ENCODE measurements at regions not wholly inside any gene's neighbourhood (a gene's known extent, or its start where the extent isn't known, plus 50 kb on each side); places are given as distances from the start of the nearest gene placed in this dataset.
"Not testable (repeated sequence)": the region's sequence is repeated elsewhere in the genome, so short reads cannot be mapped to it uniquely, and the experiment has no call there.

DNA sequence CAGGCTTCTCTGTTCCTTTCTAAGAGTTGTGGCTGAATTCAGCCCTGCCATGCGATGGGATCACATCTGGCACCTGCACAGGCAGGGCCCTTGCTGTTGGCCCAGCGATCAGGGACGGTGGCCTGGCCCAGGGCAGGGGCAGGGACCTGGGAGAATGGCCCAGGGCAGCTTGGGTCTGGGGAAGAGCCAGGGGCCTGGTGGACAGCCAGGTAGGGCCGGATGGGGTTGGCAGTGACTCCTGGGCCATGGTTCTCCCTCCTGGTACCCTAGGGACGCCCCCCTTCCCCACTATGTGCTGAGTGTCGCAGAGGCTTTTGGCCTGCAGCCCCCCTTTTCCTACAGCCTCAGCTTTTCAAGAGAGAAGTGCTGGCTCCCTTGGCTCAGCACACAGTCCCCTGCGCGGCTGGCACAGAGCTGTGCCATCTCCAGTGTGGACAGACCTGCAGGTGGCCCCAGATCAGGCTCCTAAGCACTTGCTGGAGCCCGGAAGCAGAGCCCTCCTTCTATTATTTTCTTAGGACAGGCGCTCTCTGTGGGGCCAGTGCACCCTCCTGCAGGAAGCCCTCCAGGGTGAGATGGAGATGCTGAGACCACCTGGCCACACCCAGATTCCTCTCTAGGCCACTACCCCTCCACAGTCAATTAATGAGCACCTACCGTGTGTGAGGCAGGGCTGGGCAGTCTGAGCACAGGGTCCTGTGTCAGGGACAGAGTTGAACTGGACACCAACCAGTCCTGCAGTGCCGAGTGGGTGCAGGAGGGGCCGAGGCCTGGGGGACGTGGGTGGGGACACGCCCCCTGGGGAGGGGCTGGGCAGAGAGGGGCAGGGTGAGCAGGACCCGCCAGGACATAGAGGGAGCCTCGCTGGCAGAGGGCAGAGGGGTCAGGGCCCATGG, 267.6 kb downstream of the ADGRD1 start:
- no peaks in the 10 kb centered on the region for H3K36me3 Mint-ChIP-seq (ENCODE audit: low read depth)
- H3K4me3 Mint-ChIP-seq: no peak overlapping the region
- no peak overlapping the region for H3K27ac Mint-ChIP-seq
- H3K27me3 Mint-ChIP-seq (ENCODE audit: low read depth): peaks cover 18% of the 10 kb centered on the region
- H3K4me1 Mint-ChIP-seq (ENCODE audit: low read depth): peaks cover 5% of the 10 kb centered on the region
- H3K9me3 Mint-ChIP-seq: no peaks in the 10 kb centered on the region

DNA sequence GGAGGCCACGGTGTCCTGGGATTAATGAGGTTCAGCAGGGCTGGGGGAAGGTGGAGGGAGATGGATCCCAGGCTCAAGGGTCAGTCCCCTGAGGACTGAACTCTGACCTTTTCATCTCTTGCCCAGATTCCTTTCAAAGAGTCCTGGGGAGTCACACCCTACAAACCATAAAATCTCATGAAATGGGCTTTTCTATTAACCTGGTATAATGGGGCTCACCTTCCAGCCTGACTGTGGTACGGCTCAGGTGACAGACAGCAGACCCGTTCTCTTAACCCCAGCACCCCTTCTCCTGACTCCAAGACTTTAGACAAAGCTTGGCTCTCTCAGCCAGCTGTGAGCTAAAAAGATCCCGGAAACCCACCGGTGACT, 268.2 kb downstream of the ADGRD1 start:
- Mint-ChIP-seq H3K36me3 (ENCODE audit: low read depth) (no peaks in the 10 kb centered on the region), H3K27ac (no peak overlapping the region), H3K4me1 (ENCODE audit: low read depth) (peaks cover 5% of the 10 kb centered on the region), H3K27me3 (ENCODE audit: low read depth) (peaks cover 17% of the 10 kb centered on the region), H3K9me3 (no peaks in the 10 kb centered on the region), H3K4me3 (no peak overlapping the region)

DNA sequence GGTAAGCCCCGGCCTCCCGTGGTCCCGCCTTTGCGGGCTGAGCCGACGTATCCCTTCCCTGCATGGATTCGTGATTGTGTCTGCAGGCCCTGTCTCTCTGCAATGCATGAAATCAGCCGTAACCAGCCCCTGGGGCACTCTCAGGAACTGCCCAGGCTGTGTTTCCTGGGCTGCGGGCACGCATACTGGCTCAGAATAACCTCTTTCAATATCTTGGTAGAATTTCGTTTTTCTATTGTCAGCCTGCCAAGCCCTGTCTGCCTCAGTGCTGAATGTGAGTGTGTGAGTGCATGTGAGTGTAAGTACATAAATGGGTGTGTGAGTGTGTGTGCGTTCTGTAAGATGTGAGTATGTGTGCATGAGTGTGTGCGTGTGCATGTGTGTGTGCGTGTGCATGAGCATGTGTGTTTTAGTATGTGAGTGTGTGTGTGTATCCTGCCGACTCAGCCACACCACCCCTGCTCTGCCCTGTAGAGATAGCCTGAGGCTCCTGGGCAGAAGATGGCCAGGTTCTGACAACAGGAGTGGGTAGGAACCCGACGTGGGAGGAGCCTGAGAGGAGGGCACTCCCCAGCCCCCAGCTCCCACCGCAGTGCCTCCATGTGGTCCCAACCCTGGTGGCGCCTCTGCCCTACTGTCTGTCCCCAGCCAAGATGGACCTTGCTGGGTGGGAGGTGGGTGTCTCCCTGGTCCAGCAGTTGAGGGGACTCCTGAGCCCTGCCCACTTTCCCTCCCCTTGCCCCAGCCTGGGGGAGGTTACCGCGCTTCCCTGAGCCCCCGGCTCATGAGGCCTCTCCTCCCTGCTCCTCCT, 268.8 kb downstream of the ADGRD1 start:
- H3K27ac Mint-ChIP-seq: no peak overlapping the region

DNA sequence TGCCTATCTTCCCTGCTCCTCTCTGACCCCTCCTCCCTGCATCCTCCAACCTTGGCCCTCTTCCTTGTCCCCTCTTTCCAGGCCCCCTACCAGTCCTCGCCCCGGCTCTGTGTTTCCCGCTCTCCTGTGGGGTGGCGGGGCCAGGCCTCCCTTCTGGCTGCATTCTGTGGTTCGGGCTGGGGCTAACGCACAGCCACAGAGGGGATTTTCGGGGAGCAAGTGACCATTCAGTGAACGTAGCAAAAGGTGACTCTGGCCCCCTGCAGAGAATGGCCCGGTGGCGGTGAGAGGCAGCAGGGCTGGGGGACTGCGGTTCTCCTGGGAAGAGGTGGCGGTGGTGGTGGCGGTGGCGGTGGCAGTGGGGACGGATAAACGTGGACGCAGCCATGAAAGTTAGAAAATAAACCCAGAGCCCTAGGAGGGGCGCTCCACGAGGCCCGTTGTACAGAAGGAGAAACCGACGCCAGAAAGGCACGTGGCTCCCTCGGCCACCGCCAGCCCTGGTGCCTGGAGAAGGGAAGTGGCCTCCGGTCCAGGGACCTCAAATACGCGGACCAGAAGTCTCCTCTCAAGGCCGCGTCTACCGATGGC, 269.6 kb downstream of the ADGRD1 start:
- Mint-ChIP-seq H3K27me3 (ENCODE audit: low read depth) (peaks cover 6% of the 10 kb centered on the region), H3K4me1 (ENCODE audit: low read depth) (peaks cover 4% of the 10 kb centered on the region), H3K27ac (no peak overlapping the region)

More for the DNA sequence above, 268.8 kb downstream of the ADGRD1 start:
- no peaks in the 10 kb centered on the region for H3K9me3 Mint-ChIP-seq
- peaks cover 4% of the 10 kb centered on the region for H3K4me1 Mint-ChIP-seq (ENCODE audit: low read depth)
- peaks cover 13% of the 10 kb centered on the region for H3K27me3 Mint-ChIP-seq (ENCODE audit: low read depth)
- H3K36me3 Mint-ChIP-seq (ENCODE audit: low read depth): no peaks in the 10 kb centered on the region
- no peak overlapping the region for H3K4me3 Mint-ChIP-seq

DNA sequence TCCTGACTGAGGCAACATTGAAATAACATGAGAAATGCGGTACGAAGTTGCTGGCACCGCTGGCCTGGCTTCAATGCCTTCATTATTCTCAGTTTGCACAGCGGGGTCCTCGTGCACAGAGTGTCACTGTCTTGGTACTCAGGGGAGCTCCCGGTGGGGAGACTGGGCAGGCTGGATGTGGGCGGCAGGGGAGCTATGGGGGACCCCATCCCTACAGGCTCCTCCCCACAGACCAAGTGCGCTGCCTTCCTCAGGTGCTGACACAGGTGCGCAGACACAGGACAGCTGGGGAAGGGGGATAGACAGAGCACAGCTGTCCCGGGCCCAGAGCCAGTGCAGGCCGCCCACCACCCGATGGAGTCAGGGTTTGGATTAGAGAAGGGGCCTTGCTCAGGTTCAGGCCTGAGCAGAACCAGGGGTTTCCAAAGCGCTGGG, 270.1 kb downstream of the ADGRD1 start:
- Mint-ChIP-seq H3K27me3 (ENCODE audit: low read depth) (peaks cover 4% of the 10 kb centered on the region), H3K36me3 (ENCODE audit: low read depth) (no peaks in the 10 kb centered on the region), H3K4me1 (ENCODE audit: low read depth) (peaks cover 4% of the 10 kb centered on the region), H3K4me3 (no peak overlapping the region), H3K27ac (no peak overlapping the region), H3K9me3 (no peaks in the 10 kb centered on the region)

More for the DNA sequence above, 269.6 kb downstream of the ADGRD1 start:
- H3K4me3 Mint-ChIP-seq: no peak overlapping the region
- H3K9me3 Mint-ChIP-seq: no peaks in the 10 kb centered on the region
- H3K36me3 Mint-ChIP-seq (ENCODE audit: low read depth): no peaks in the 10 kb centered on the region

DNA sequence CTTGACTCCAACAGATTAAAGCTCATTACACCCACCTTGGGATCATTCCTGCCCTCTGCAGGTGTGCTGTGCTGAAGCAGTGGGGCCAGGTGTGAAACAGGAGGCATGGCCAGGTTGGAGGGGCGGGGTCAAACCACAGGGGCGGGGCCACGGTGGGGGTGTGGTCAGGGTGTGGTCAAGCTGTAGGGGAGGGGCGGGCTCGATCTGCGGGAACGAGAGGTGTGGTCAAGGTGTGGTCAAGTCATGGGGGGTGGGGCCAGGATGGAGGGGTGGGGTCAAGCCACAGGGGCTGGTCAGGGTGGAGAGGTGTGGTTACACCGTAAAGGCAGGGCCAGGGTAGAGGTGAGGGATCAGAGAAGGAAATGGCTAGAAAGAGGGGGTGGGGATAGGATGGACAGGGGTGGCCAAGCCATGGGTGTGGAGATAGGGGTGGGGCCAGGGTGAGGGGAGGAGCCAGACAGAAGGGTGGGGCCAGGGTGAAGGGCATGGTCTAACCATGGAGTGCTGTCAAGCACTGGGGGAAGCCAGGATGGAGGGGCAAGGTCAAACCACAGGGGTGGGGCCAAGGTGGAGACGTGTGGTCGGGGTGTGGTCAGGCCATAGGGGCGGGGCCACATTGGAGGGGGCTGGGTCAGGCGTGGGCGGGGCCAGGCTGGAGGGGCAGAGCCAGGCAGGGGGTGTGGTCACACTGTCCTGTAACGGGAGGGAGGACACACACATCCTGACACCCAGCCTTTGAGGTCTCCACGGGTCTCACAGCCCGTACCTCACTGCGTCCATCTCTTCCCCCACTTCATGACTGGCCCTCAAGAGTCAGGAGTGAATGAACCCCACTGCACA, 270.7 kb downstream of the ADGRD1 start:
- H3K9me3 Mint-ChIP-seq; H3K27me3 Mint-ChIP-seq (ENCODE audit: low read depth); H3K4me3 Mint-ChIP-seq; H3K36me3 Mint-ChIP-seq (ENCODE audit: low read depth); H3K4me1 Mint-ChIP-seq (ENCODE audit: low read depth); H3K27ac Mint-ChIP-seq: not testable (repeated sequence)

DNA sequence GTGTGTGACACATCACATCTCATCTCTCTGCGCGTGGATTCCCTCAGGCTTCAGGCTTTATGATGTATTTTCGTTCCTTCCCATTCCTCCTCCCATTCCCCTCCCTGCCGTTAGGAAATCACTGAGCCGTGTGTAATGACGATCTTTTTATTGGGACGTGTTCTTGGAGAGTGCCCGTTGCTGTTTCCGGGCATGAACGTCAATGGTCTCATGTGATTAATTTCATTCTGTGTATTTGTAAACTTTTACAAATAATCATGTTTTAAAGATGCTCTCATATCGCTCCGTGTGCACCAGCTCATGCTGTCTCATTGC, 271.3 kb downstream of the ADGRD1 start:
- H3K9me3 Mint-ChIP-seq; H3K4me1 Mint-ChIP-seq (ENCODE audit: low read depth); H3K36me3 Mint-ChIP-seq (ENCODE audit: low read depth); H3K27ac Mint-ChIP-seq; H3K4me3 Mint-ChIP-seq; H3K27me3 Mint-ChIP-seq (ENCODE audit: low read depth): not testable (repeated sequence)

DNA sequence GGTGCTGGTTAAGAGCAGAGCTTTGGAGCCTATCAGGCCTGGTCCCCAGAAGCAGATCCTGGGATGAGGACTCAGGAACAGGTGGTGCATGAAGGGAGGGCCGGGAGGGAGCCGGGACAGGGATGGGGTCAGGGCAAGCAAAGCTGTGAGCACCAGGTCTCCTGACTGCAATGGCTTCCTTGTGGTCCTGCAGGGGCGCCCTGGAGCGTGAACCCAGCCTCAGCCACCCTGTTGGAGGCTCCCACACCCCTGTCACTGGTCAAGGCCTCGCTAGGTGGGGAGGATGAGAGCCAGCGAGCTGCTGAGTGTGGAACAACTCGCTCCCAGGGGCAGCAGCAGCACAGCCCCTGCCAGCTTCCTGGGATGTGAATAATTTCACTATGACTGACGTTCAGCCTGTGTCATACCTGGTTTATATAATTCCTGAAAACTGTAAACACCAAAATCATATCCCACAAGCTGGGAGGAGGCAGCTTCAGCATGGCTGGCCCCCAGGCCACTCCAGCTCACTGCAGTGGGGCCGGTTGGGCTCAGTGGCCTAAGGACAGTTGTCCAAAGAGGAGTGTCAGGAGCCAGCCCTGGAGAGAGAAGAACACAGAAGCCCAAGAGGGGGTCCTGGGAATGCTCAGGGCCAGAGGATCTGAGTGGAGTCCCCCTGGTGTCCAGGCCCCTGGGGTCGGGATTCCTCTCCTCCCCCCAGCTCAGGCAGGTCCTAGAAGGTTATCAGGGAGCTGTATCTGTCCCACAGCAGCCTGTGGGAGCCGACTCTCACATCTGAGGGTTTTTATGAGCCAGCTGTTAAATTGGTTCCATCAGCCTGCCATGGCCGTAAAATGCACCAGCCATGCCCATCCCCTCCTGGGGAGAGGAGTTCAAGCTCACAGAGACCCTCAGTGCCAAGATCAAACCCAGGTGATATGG, 272.9 kb downstream of the ADGRD1 start:
- Mint-ChIP-seq H3K27ac (no peak overlapping the region), H3K4me1 (ENCODE audit: low read depth) (peaks cover 7% of the 10 kb centered on the region), H3K4me3 (no peak overlapping the region), H3K9me3 (no peaks in the 10 kb centered on the region), H3K27me3 (ENCODE audit: low read depth) (peaks cover 4% of the 10 kb centered on the region), H3K36me3 (ENCODE audit: low read depth) (no peaks in the 10 kb centered on the region)

DNA sequence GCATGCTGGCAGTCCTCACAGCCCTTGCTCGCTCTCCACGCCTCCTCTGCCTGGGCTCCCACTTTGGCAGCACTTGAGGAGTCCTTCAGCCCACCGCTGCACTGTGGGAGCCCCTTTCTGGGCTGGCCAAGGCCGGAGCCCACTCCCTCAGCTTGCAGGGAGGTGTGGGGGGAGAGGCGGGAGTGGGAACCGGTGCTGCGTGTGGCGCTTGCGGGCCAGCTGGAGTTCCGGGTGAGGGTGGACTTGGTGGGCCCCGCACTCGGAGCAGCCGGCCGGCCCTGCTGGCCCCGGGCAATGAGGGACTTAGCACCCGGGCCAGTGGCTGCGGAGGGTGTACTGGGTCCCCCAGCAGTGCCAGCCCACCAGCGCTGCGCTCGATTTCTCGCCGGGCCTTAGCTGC, 273.9 kb downstream of the ADGRD1 start:
- not testable (repeated sequence) for H3K9me3 Mint-ChIP-seq; H3K36me3 Mint-ChIP-seq (ENCODE audit: low read depth); H3K27ac Mint-ChIP-seq; H3K4me1 Mint-ChIP-seq (ENCODE audit: low read depth); H3K27me3 Mint-ChIP-seq (ENCODE audit: low read depth); H3K4me3 Mint-ChIP-seq

DNA sequence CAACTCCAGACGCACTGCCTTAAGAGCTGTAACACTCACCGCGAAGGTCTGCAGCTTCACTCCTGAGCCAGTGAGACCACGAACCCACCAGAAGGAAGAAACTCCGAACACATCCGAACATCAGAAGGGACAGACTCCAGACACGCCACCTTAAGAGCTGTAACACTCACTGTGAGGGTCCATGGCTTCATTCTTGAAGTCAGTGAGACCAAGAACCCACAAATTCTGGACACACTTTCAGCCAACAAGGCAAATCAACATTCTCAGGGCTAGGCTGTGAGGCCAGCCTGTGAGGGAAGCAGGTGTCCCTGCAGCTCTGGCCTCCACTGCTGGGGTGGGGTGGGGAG, 275.3 kb downstream of the ADGRD1 start:
- H3K36me3 Mint-ChIP-seq (ENCODE audit: low read depth); H3K27ac Mint-ChIP-seq; H3K27me3 Mint-ChIP-seq (ENCODE audit: low read depth); H3K9me3 Mint-ChIP-seq; H3K4me3 Mint-ChIP-seq; H3K4me1 Mint-ChIP-seq (ENCODE audit: low read depth): not testable (repeated sequence)

DNA sequence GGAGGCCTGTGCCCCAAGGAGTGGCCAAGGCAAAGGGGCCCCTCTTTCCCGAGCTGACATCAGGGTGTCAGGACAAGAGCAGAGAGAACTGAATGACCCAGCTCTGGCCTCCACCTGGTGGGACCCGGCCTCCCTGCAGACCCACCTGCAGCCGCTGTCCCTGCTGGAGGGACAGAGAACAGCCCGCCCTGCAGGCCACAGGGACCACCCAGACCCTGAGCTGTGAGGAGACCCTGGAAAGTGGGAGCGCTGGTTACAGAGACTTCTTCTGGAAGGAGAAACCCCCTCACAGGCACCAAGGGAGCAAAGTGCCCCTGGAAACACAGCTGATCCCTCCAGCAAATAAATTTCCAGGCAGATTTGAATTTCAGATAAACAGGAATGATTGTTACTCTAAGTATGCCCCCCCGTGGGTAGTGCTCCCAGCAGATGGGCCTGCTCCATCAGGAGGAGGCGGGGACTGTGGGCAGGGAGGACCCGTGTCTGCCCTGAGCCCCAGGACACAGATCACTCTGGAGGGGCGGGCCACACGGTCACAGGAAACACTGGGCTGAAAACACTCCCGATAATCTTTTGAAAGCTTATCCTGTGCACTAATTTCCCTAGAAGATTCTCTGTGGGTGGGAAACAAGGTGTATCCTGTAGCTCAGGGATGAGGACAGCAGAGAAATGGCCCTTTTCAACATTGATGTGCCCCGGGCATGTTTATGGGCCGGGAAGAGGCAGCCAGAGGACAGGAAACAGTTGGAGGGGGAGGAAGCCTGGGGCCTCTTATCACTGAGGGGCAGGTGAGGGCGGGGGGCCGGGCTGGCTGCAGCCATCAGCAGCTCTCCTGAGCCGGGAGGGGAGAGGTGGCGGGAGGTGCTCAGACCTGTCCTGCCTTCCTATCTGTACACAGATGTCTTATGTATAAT, 276.0 kb downstream of the ADGRD1 start:
- H3K36me3 Mint-ChIP-seq (ENCODE audit: low read depth): no peaks in the 10 kb centered on the region
- H3K4me1 Mint-ChIP-seq (ENCODE audit: low read depth): peaks cover 3% of the 10 kb centered on the region
- H3K27me3 Mint-ChIP-seq (ENCODE audit: low read depth): no peaks in the 10 kb centered on the region
- no peak overlapping the region for H3K27ac Mint-ChIP-seq
- H3K9me3 Mint-ChIP-seq: no peaks in the 10 kb centered on the region
- no peak overlapping the region for H3K4me3 Mint-ChIP-seq

DNA sequence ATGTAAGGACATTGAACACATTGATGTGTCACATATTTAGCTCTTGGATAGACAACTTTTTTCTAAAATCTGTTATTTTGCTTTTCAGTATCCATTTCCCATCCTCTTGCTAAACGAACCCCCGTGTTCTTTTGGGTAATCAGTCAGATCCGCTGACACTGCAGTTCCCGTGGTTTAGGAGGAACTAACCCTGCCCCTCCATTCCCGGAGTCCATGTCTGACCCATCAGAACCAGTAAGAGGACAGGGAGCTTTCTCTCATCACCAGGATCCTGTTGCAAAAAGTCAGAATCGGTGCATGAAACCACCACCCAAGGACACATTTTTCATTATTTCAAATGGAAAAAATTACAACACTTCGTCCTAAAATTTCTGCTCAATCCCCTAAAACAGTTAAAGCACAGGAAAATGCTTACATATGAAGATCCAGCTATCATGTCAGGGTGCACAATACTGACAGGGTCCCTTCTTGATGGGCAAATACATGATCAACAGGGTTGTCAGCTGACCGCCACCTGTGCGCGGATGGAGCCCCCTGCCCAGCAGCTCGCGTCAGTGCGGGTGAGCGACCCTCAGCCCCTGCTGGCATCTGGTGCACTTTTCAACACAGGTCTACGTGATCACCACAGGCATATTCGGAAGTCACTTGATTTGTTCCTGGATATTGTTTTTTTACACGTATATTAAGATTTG, 276.8 kb downstream of the ADGRD1 start:
- Mint-ChIP-seq H3K9me3 (no peaks in the 10 kb centered on the region), H3K27me3 (ENCODE audit: low read depth) (no peaks in the 10 kb centered on the region), H3K4me1 (ENCODE audit: low read depth) (peaks cover 3% of the 10 kb centered on the region), H3K4me3 (no peak overlapping the region), H3K36me3 (ENCODE audit: low read depth) (no peaks in the 10 kb centered on the region), H3K27ac (no peak overlapping the region)

All from T-helper 1 cell treated with Interleukin-12 subunit alpha and Interleukin-12 subunit beta and Interleukin-4 antibody, amounts not matched to agents 30 μg/mL and 1 μg/mL, for 36 hours (primary cell).